Adrenal gland (tissue), 9 donors: ENCODE measurements at regions not wholly inside any gene's neighbourhood (a gene's known extent, or its start where the extent isn't known, plus 50 kb on each side); places are given as distances from the start of the nearest gene placed in this dataset.

Source experiments
- DNase-seq, 7 donors: peaks; one replicate each; pipeline ENCODE4 v3.0.0-alpha.2; 2019 to 2020
- H3K27ac ChIP-seq, 5 donors: fragments of 200-600 bp; sonication (generic) in 4 of 5; 1 replicate in 3 of 5; 2 replicates in 2 of 5; pipeline versions ENCODE4 v1.5.1 to v1.8.0; 2016 to 2020; ENCODE audit warnings: mild to moderate bottlenecking in 1 of 5
- H3K27me3 ChIP-seq: fragments of 200-600 bp; 2 replicates; pipeline ENCODE4 v1.8.0; 2021
- H3K36me3 ChIP-seq, 2 donors: fragments of 200-600 bp; replicated peaks in 1 of 2; 1 replicate in 1 of 2; 2 replicates in 1 of 2; pipeline versions ENCODE4 v1.5.1 to v1.8.0; 2018 to 2022
- H3K4me1 ChIP-seq, 2 donors: fragments of 200-600 bp; replicated peaks in 1 of 2; 1 replicate in 1 of 2; 2 replicates in 1 of 2; pipeline versions ENCODE4 v1.5.1 to v1.8.0; 2018 to 2021
- H3K4me3 ChIP-seq, 4 donors: fragments of 200-600 bp; sonication (generic) in 3 of 4; one replicate each; pipeline ENCODE4 v1.5.1; 2016 to 2018
- H3K9me3 ChIP-seq, 3 donors: fragments of 200-600 bp; sonication (generic) in 1 of 3; replicated peaks in 1 of 3; 1 replicate in 2 of 3; 2 replicates in 1 of 3; pipeline versions ENCODE4 v1.5.1 to v1.8.0; 2016 to 2021
- POLR2A ChIP-seq, 2 donors: fragments of 450-650 bp; IDR thresholded peaks; one replicate each; pipeline ENCODE4 v1.6.1; 2017; ENCODE audit warnings: antibody characterized with exemption in 2 of 2, mild to moderate bottlenecking in 2 of 2, moderate library complexity in 1 of 2
- WGBS, 4 donors: extraction: QIAGEN DNeasy Blood & Tissue Kit in 2 of 4; methylation state at CpG; one replicate each; pipeline versions ENCODE4 v1.1.5 to v1.1.7; 2013 to 2017; 5-methylcytosine and 5-hydroxymethylcytosine counted together
- intact Hi-C, 2 donors: fragments of 100-400 bp; cut with DNase I; formaldehyde crosslinking; loops; one replicate each; pipeline versions ENCODE4 v1.14.1 to v1.15.0; 2022 to 2023
- TF ChIP-seq, protein P1 (sequence below), 6 experiments: fragments of 450-650 bp in 4 of 6; fragments of 200-600 bp in 2 of 6; sonication (generic) in 1 of 6; IDR thresholded peaks; 1 replicate in 5 of 6; 2 replicates in 1 of 6; pipeline versions ENCODE4 v1.5.1 to v1.8.0; 2016 to 2021; ENCODE audit warnings: antibody characterized with exemption in 6 of 6, mild to moderate bottlenecking in 2 of 6, moderate library complexity in 1 of 6
- donor health status: healthy with polysubstance abuse.
- donor health status: Bipolar disorder and iron deficiency.
- donor health status: DM: yes; HTN: yes; CAD: no.
- donor health status: DM: no; HTN: no; CAD: no.
- donor health status: DM: no; HTN: no; CAD: no.

GRCh38 chr13:24023073-24023472 lies 125.8 kb upstream of the C1QTNF9B start:
- Histone ChIP-seq H3K9me3 (no peaks in the 10 kb centered on the region), H3K27ac (no peak overlapping the region), H3K36me3 (no peaks in the 10 kb centered on the region), H3K4me3 (no peak overlapping the region), H3K4me1 (no peaks in the 10 kb centered on the region), H3K27me3 (no peaks in the 10 kb centered on the region)
- TF ChIP-seq, protein P1, sequence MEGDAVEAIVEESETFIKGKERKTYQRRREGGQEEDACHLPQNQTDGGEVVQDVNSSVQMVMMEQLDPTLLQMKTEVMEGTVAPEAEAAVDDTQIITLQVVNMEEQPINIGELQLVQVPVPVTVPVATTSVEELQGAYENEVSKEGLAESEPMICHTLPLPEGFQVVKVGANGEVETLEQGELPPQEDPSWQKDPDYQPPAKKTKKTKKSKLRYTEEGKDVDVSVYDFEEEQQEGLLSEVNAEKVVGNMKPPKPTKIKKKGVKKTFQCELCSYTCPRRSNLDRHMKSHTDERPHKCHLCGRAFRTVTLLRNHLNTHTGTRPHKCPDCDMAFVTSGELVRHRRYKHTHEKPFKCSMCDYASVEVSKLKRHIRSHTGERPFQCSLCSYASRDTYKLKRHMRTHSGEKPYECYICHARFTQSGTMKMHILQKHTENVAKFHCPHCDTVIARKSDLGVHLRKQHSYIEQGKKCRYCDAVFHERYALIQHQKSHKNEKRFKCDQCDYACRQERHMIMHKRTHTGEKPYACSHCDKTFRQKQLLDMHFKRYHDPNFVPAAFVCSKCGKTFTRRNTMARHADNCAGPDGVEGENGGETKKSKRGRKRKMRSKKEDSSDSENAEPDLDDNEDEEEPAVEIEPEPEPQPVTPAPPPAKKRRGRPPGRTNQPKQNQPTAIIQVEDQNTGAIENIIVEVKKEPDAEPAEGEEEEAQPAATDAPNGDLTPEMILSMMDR (IDR thresholded peaks at IDR 0.05): no peak
- no peak for TF ChIP-seq POLR2A (IDR thresholded peaks at IDR 0.05)
- intact Hi-C loops: no loop called here
- WGBS, 4 donors: 83 to 100% (median 90%) methylated on average over 1 of the region's 1 CpG
- DNase-seq: peak in 1 of 7 donors; percentile 36

- whole genome bisulfite sequencing, 4 donors: 41 to 60% (median 53%) methylated on average over 4 of the region's 4 CpGs
- intact Hi-C loops: no loop called here
Measured at GRCh38 chr13:24027494-24027893, 130.2 kb upstream of the C1QTNF9B start.

GRCh38 chr13:24032252-24032651 lies 128.3 kb upstream of the SPATA13 start:
- Histone ChIP-seq H3K4me3 (no peak overlapping the region), H3K27me3 (no peaks in the 10 kb centered on the region), H3K36me3 (no peaks in the 10 kb centered on the region), H3K9me3 (no peaks in the 10 kb centered on the region), H3K27ac (peak overlapping the region in 1 of 5 donors; percentile 31), H3K4me1 (peaks cover 0 to 20% of the 10 kb centered on the region in 2 donors)
- no peak for TF ChIP-seq POLR2A (IDR thresholded peaks at IDR 0.05)
- TF ChIP-seq, protein P1 (IDR thresholded peaks at IDR 0.05): no peak
- DNase-seq: no peak
- 42 to 65% (median 52%) methylated on average over 2 of the region's 2 CpGs for WGBS, 4 donors
- intact Hi-C loops: no loop called here

More at GRCh38 chr13:24027494-24027893, 130.2 kb upstream of the C1QTNF9B start:
- no peak overlapping the region for H3K4me3 ChIP-seq
- no peaks in the 10 kb centered on the region for H3K9me3 ChIP-seq
- peaks cover 0 to 4% of the 10 kb centered on the region in 2 donors for H3K4me1 ChIP-seq
- DNase-seq: no peak
- TF ChIP-seq POLR2A (IDR thresholded peaks at IDR 0.05): no peak
- TF ChIP-seq, protein P1 (IDR thresholded peaks at IDR 0.05): no peak
- H3K36me3 ChIP-seq: no peaks in the 10 kb centered on the region
- H3K27ac ChIP-seq: no peak overlapping the region
- no peaks in the 10 kb centered on the region for H3K27me3 ChIP-seq

- Histone ChIP-seq H3K27me3 (no peaks in the 10 kb centered on the region), H3K36me3 (no peaks in the 10 kb centered on the region), H3K9me3 (no peaks in the 10 kb centered on the region), H3K27ac (no peak overlapping the region), H3K4me3 (no peak overlapping the region), H3K4me1 (peaks cover 0 to 20% of the 10 kb centered on the region in 2 donors)
- TF ChIP-seq, protein P1 (IDR thresholded peaks at IDR 0.05): no peak
- TF ChIP-seq POLR2A (IDR thresholded peaks at IDR 0.05): no peak
- intact Hi-C loops: no loop called here
- no peak for DNase-seq
- 51 to 59% (median 55%) methylated on average over 2 of the region's 2 CpGs for WGBS, 4 donors
Measured at GRCh38 chr13:24032674-24033073, 127.8 kb upstream of the SPATA13 start.
